ENCODE measurements at regions not wholly inside any gene's neighbourhood (a gene's known extent, or its start where the extent isn't known, plus 50 kb on each side); places are given as distances from the start of the nearest gene placed in this dataset.
"Not testable (repeated sequence)": the region's sequence is repeated elsewhere in the genome, so short reads cannot be mapped to it uniquely, and the experiment has no call there.

- DNase-seq, result no peak
Observed at GRCh38 chr9:15032860-15033259, 122.6 kb upstream of the FREM1 start.

DNA sequence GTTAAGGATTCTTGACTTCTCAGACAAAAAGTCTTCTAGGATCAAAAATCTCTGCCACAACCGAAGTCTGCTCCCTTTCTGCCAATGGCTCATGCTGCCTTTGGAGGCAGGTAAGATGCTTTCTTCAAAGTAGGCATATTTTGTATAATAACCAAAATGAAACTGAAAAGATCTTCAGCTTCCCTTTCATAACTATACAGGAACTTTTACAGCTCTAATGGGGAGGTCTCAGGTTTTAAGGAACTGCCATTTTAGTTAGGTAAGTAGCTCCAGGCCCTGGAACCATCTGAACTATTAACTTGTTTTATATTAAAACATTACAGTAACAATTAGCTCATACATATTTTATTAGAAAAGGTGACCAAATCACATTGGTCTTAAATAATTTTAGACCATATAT lies 110.9 kb upstream of the FREM1 start:
- DNase-seq, result no peak

GRCh38 chr9:15018096-15018637 lies 107.9 kb upstream of the FREM1 start:
- no peak for DNase-seq

DNA sequence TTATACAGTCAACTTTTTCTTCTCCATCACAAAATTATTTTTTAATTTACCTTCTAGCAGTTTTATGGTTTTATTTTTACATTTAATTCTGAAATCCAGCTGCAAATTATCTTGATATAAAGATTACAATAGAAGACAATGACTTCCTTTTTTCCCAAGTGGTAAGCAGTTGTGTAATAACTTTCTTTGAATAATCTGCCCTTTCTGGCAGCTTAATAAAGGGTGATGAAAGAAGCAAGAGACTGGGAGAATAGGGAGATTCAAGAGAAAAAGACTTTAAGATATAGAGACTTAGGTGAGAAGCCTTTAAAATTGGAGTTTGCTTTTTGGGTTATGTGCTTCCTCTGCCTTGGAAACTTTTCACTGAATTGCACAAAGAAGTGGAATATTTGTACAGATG lies 100.4 kb upstream of the FREM1 start:
- no peak for DNase-seq

- no peak for DNase-seq
Observed at GRCh38 chr9:15007698-15008097, 97.5 kb upstream of the FREM1 start.

- no peak for DNase-seq
Observed at GRCh38 chr9:14994738-14995137, 84.5 kb upstream of the FREM1 start.

GRCh38 chr9:14993901-14994554 lies 83.8 kb upstream of the FREM1 start:
- DNase-seq, result no peak

DNA sequence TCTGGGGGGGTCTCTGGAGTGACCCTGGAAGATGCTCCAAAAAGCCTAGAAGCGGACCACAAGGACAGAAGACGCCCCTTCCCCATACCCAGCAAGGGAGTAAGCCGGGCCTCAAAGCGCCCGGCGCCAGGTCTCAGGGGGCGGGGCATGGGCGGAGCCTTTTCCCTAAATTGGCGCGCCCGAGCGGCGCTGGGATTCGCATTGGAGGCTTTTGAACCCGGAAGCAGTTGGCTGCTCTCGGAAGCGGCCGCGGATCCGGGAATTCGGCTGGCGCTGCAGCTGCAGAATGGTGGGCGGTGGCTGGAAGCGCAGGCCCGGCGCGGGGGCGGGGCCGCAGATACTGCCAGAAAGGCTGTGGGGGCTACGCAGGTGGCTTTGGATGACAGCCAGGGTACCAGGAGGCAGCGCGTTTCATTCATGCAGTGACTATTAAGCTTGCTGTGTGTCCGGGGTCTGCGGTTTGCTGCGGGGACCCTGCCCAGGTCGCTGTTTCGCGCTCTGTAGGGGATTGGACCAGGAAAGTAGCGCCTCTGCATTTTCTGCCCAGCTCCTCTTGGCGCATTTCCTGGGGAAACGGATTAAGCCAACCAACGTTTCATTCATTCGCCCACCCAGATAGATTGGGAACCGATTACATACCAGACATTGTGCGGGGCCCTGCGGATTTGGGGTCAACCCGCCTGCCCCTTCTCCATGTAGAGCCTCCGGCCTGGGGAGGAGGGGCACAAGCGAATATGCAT lies 83.0 kb upstream of the FREM1 start:
- peak; percentile 88 for DNase-seq

DNA sequence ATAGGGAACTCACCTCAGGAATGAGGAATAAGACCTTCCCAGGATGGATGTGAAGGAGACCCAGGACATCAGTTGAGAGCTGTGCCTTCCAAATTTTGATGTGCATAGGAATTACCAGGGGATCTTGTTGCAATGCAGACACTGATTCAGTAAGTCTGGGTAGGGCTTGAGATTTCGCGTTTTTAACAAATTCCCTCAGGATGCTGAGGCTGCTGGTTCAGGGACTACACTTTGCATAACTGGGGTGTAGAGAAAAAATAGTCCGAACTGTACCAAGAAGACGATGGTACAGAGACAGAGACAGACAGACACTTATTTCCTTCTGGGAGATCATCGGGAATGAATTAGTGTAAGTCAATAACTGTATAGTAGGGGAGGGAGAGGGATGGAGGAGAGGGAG lies 82.3 kb upstream of the FREM1 start:
- DNase-seq, result no peak

GRCh38 chr9:14992081-14992480 lies 81.9 kb upstream of the FREM1 start:
- DNase-seq, result no peak

- DNase-seq, result not testable (repeated sequence)
Observed at GRCh38 chr9:14990647-14991046, 80.4 kb upstream of the FREM1 start.

- DNase-seq, result no peak
Observed at GRCh38 chr9:14989811-14990210, 79.6 kb upstream of the FREM1 start.

- DNase-seq, result not testable (repeated sequence)
Observed at GRCh38 chr9:14989336-14989735, 79.1 kb upstream of the FREM1 start.

GRCh38 chr9:14987858-14988257 lies 77.6 kb upstream of the FREM1 start:
- DNase-seq, result no peak

- DNase-seq, result peak; percentile 42
Observed at GRCh38 chr9:14985419-14985818, 75.2 kb upstream of the FREM1 start.

DNA sequence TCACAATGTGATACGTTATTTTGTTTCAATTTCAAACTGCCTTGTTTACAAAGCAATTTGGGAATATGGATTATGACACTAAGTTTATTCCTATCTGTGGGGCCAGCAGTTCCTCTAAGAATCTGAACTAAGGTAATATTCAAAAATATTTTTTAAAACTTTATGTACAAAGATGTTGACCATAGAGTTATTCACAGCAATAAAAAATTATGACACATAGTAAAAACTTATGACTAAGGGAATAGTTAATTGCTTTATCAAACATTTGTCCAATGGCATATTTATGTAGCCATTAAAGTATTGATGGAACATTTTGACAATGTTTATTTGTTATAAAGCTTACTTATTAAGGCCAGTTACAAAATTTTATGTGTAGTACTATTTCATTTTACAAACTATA lies 73.4 kb upstream of the FREM1 start:
- no peak for DNase-seq

- DNase-seq, result no peak
Observed at GRCh38 chr9:14981291-14981950, 71.2 kb upstream of the FREM1 start.

DNA sequence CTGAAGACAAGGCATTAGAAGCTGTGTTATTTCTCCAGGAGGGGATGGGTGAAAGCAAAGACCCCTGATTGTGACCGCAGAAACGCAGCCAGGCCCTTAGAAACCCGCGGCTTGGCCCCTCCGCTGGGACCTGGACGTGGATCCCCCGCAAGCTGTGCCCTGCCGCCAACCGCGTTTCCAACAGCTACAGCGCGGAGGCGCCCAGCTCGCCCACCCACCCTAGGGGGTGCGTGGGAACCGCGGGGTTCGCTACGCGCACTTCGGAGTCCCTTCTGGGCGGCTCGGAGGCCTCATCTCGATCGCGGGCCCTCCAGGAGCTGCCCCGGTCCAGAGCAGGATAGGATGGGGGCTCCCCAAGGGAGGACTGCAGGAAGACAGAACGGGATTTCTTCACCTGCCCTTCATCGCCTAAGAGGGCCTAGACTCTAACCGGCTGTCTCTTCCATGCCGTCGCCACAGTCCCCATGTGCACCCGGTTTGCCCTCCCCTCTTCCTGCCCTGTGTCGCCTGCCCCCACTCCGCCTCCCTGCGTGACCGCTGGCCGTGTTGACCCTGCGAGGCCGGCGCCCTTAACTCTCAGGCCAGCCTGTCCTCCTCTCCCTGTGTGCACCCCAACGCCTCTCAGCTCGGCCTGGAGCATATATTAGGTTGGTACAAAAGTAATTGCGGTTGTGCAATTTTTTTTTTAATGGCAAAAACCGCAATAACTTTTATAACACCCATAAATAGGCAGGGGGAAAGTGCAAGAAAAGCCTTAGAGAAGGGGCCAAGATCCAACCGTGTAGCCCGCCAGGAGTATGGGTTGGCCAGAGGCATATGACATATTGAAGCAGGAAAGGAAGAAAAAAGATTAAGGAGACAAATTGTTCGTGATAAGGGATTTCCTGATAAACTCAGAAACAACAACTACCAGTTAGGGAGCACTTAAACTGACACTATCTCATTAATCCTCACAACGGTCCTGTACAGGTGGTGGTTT lies 68.1 kb upstream of the FREM1 start:
- no peak for DNase-seq

DNA sequence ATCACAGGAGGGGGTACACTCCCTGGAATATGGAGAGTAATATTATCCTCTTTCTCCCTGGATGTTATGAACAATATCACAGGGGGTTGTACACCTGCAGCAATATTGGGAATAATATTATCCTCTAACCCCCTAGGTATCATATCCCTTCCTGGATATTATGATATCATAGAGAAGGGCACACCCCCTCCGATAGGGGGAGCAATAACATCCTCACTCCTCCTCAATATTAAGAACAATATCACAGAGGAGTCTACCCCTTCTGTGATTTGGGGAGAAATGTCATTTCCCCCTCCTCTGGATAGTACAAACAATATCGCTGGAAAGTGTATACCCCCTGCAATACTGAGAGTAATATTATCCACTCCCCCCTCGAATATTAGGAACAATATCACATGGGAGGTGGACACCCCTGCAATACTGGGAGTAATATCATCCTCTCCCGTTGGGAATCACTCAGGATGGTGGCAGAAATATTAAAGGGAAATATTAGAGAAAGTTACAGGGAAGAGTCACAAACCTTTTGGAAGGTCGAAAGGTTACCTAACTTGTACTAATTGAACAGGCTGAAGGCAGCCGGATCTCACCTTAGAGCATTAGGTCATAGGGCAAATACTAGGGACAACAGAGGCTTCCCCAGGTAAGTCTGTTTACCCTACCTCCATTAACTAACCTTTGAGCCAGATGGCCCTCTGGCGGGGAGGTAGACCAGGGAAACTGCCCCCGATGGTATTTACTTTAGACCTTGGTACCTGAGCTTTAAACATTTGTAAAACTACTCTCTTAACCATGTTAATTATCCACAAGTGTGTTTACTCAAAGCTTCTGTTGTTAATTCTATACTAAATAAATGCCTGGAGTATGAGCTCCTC lies 57.5 kb upstream of the FREM1 start:
- DNase-seq, result no peak

DNA sequence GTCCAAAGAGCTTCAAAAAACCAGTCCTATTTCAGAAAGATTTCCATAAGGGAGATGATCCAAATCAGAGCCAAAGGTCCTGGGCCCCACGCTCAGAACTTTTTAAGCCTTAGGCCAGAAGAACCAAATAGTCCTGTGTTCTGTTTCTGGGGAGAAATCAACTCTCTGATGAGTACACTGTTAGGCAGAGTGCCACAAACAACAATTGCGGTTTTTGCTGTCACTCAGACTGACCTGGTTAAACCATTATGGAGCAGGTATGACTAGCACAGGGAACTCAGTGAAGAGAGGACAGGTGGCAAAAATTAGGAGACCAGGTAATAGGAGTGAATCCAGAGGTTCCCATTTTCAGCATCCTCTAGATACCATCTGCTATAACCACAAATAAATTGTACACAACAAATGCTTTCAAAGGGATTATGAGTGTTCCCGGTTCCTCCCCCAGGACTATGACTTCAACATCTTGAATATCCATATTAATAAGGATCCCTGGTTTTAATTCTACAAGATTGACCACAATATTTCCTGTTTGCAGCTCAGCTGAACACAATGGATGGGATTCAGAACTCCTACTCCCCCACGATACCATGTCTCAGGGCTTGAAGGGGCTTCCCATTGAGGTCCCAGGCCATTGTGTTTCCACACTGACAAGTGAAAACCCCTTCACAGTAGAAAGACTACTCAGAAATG lies 52.1 kb upstream of the FREM1 start:
- no peak for DNase-seq

All from fibroblast of upper back skin (primary cell).